GM23338 (cell line): ENCODE measurements at regions not wholly inside any gene's neighbourhood (a gene's known extent, or its start where the extent isn't known, plus 50 kb on each side); places are given as distances from the start of the nearest gene placed in this dataset.

ENCODE experiments used
- CREB1 ChIP-seq: fragments of 250-450 bp; sonication (Bioruptor Pico); IDR thresholded peaks from 2 replicates; pipeline ENCODE4 v1.5.0; 2020; ENCODE audit warnings: low read depth, mild to moderate bottlenecking, moderate library complexity
- CTCF ChIP-seq, 2 experiments: fragments of 200-600 bp in 1 of 2; sonication (generic) in 1 of 2; conservative IDR thresholded peaks; 2 replicates each; pipeline versions ENCODE4 v1.5.1 to v1.6.1; 2016 to 2017; ENCODE audit warnings: antibody characterized with exemption in 2 of 2, low read depth in 2 of 2, mild to moderate bottlenecking in 2 of 2, moderate library complexity in 1 of 2
- EZH2 ChIP-seq: fragments of 200-600 bp; sonication (generic); IDR thresholded peaks from one replicate; pipeline ENCODE4 v1.8.0; 2017; ENCODE audit warnings: antibody characterized with exemption, mild to moderate bottlenecking, low read depth; ENCODE audit not compliant: unreplicated experiment
- NANOG ChIP-seq: IDR thresholded peaks from 2 replicates; pipeline ENCODE4 v1.6.1; 2016; ENCODE audit warnings: antibody characterized with exemption, borderline replicate concordance

- no peak for TF ChIP-seq CTCF (conservative IDR thresholded peaks at IDR 0.05; ENCODE audit: low read depth in 2 of 2)
- no peak for TF ChIP-seq EZH2
- TF ChIP-seq NANOG = no peak
- no peak for TF ChIP-seq CREB1 (CRISPR knock-in tag)
Observed at GRCh38 chr17:16878084-16878483, 93.8 kb downstream of the TNFRSF13B start.
